ENCODE measurements at regions not wholly inside any gene's neighbourhood (a gene's known extent, or its start where the extent isn't known, plus 50 kb on each side); places are given as distances from the start of the nearest gene placed in this dataset.

- TF ChIP-seq CTCF (IDR thresholded peaks at IDR 0.05; ENCODE audit: poor library complexity): no peak
- TF ChIP-seq EZH2 (IDR thresholded peaks at IDR 0.05; ENCODE audit: borderline replicate concordance): no peak
- TF ChIP-seq EZH2phosphoT487 (IDR thresholded peaks at IDR 0.05; ENCODE audit: low read depth, severe bottlenecking, unreplicated experiment): no peak
Observed at GRCh38 chr3:171974986-171975837, 64.2 kb upstream of the FNDC3B start.
